ENCODE measurements at regions not wholly inside any gene's neighbourhood (a gene's known extent, or its start where the extent isn't known, plus 50 kb on each side); places are given as distances from the start of the nearest gene placed in this dataset.

DNA sequence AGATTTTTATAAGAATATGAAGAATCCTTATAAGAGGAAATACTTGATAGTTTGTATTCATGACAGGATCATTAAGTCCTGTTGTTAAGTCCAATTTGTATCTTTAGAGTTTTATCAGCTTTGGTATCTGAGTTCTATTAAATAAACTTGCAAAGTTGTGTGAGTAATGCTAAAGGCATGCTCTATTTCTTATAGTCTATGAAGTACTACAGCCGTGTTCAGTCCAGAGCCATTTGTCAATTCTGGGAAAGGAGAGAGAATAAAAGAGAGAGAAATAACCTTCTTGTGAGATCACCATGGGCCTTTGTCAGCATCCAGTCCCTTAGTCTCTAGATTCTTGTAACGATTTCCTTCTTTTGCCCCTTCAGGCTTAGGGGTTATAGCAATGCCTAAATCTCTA lies 181.2 kb upstream of the POU3F2 start:
- no peak overlapping the region for H4K91ac ChIP-seq (replicated peaks; ENCODE audit: insufficient read length, low read length)
- H4K5ac ChIP-seq (ENCODE audit: insufficient read length, low read depth, low read length): no peak overlapping the region
- H3K36me3 ChIP-seq (ENCODE audit: control insufficient read depth in 2 of 4, insufficient read depth in 4 of 4, low read length in 3 of 4): no peaks in the 10 kb centered on the region
- no peak for FAIRE-seq
- no peaks in the 10 kb centered on the region for H3K79me1 ChIP-seq (ENCODE audit: low read depth, low read length)
- H2BK15ac ChIP-seq (ENCODE audit: low read length): no peak overlapping the region
- H3K27me3 ChIP-seq (replicated peaks in 1 of 4; ENCODE audit: control insufficient read depth in 3 of 4, extremely low read depth in 1 of 4, insufficient read depth in 3 of 4, low read length in 3 of 4): no peaks in the 10 kb centered on the region
- no peak overlapping the region for H2BK20ac ChIP-seq (ENCODE audit: low read length)
- no peak overlapping the region for H3K9ac ChIP-seq (replicated peaks in 1 of 4; ENCODE audit: extremely low read depth in 1 of 4, low read depth in 3 of 4, low read length in 3 of 4)
- H4K8ac ChIP-seq (ENCODE audit: extremely low read depth, insufficient read depth, low read length): no peak overlapping the region
- no peak overlapping the region for H2AK5ac ChIP-seq (ENCODE audit: low read depth, low read length)
- no peaks in the 10 kb centered on the region for H3K9me3 ChIP-seq (ENCODE audit: insufficient read depth in 2 of 2, low read depth in 1 of 2, low read length in 1 of 2)
- no peak overlapping the region for H3K23ac ChIP-seq (ENCODE audit: insufficient read length)
- DNase-seq (ENCODE audit: low read depth in 1 of 2, low spot score in 2 of 2): no peak
- 93% methylated on average over 2 of the region's 2 CpGs; no CpG with 5 or more reads in 1 of the 2 experiments for WGBS, 2 experiments (ENCODE audit: extremely low coverage in 1 of 2, insufficient coverage in 1 of 2, insufficient read length in 1 of 2, insufficient replicate concordance in 2 of 2, low coverage in 1 of 2, low lambda C conversion rate in 2 of 2, missing lambda C conversion rate in 1 of 2)
- H3K79me2 ChIP-seq (ENCODE audit: control insufficient read depth in 1 of 2, insufficient read depth in 2 of 2, low read length in 2 of 2): no peaks in the 10 kb centered on the region
- H3K4me3 ChIP-seq (ENCODE audit: extremely low read depth in 1 of 4, insufficient read depth in 2 of 4, low read depth in 3 of 4, low read length in 4 of 4): no peak overlapping the region
- H3K18ac ChIP-seq (ENCODE audit: extremely low read depth, low read length): no peak overlapping the region
- no peak overlapping the region for H2BK12ac ChIP-seq (ENCODE audit: low read depth, low read length)
- no peak overlapping the region for H2BK5ac ChIP-seq (ENCODE audit: low read depth, low read length)
- H3K14ac ChIP-seq (ENCODE audit: insufficient read length): no peak overlapping the region
- H3K23me2 ChIP-seq (ENCODE audit: low read depth, low read length): no peaks in the 10 kb centered on the region
- H3K4ac ChIP-seq (replicated peaks; ENCODE audit: insufficient read length, low read depth, low read length): no peak overlapping the region
- H2BK120ac ChIP-seq (replicated peaks; ENCODE audit: low read depth, low read length): no peak overlapping the region
- H4K20me1 ChIP-seq (replicated peaks in 1 of 2; ENCODE audit: control insufficient read depth in 1 of 2, insufficient read depth in 2 of 2, low read length in 2 of 2): no peaks in the 10 kb centered on the region
- ChIA-PET POLR2A (ENCODE audit: partially characterized antibody) (no interaction called here), CTCF (ENCODE audit: partially characterized antibody) (no interaction called here)
- H3K27ac ChIP-seq (ENCODE audit: low read depth, low read length): no peak overlapping the region
- H3K4me2 ChIP-seq (ENCODE audit: insufficient read depth in 1 of 2, low read depth in 2 of 2, low read length in 2 of 2): no peak overlapping the region
- peaks cover 0 to 4% (median 0%) of the 10 kb centered on the region in 4 experiments; a peak in 1 of 7 replicates for H3K4me1 ChIP-seq (replicated peaks in 1 of 4; ENCODE audit: control insufficient read depth in 3 of 4, insufficient read depth in 4 of 4, low read length in 3 of 4)
- H2AFZ ChIP-seq (ENCODE audit: low read length): no peak overlapping the region
- no peak overlapping the region for H3K56ac ChIP-seq (replicated peaks; ENCODE audit: insufficient read length, low read depth, low read length)
- no peak for TF ChIP-seq TEAD4 (IDR thresholded peaks at IDR 0.05; ENCODE audit: low read depth, low read length)
- no peak for TF ChIP-seq EZH2 (IDR thresholded peaks at IDR 0.05; ENCODE audit: low read depth, low read length, severe bottlenecking)
- no peak for TF ChIP-seq GABPA (IDR thresholded peaks at IDR 0.05; ENCODE audit: borderline replicate concordance, insufficient read depth, low read length)
- no peak for TF ChIP-seq POLR2A (IDR thresholded peaks at IDR 0.05; ENCODE audit: control extremely low read depth in 1 of 2, low read depth in 2 of 2, low read length in 2 of 2)
